H1 (cell line): ENCODE measurements at regions not wholly inside any gene's neighbourhood (a gene's known extent, or its start where the extent isn't known, plus 50 kb on each side); places are given as distances from the start of the nearest gene placed in this dataset.

Experiments
- CTCF ChIA-PET: fragments of 300-600 bp; sonication (Branson Sonifier 250); formaldehyde crosslinking; loops from one replicate; lab custom pipeline; 2021; ENCODE audit not compliant: partially characterized antibody; lab: Charles Lee
- POLR2A ChIA-PET: fragments of 300-600 bp; sonication (Branson Sonifier 250); formaldehyde crosslinking; loops from one replicate; lab custom pipeline; 2021; ENCODE audit warnings: inconsistent platforms; ENCODE audit not compliant: partially characterized antibody; lab: Charles Lee
- DNase-seq, 2 experiments: peaks; one replicate each; pipeline versions ENCODE4 v3.0.0 to v3.0.0-alpha.2; 2010 to 2022; ENCODE audit warnings: low spot score in 2 of 2, low read depth in 1 of 2, mixed read lengths in 1 of 2
- FAIRE-seq: peaks from 2 replicates; lab custom pipeline; 2011; peaks lifted over from hg19 to GRCh38; lab: Jason Lieb, UNC
- H2AFZ ChIP-seq: 2 replicates; pipeline ENCODE4 v1.8.1; 2012; ENCODE audit warnings: low read length, inconsistent platforms
- H2AK5ac ChIP-seq: 2 replicates; pipeline ENCODE4 v1.6.1; 2013; ENCODE audit warnings: low read depth, low read length
- H2BK120ac ChIP-seq: replicated peaks from 2 replicates; pipeline ENCODE3; 2013; ENCODE audit warnings: low read depth, low read length, inconsistent platforms
- H2BK12ac ChIP-seq: 2 replicates; pipeline ENCODE4 v1.6.1; 2013; ENCODE audit warnings: low read depth, low read length
- H2BK15ac ChIP-seq: 2 replicates; pipeline ENCODE4 v1.6.1; 2013; ENCODE audit warnings: low read length
- H2BK20ac ChIP-seq: 2 replicates; pipeline ENCODE4 v1.6.1; 2013; ENCODE audit warnings: low read length
- H2BK5ac ChIP-seq: 2 replicates; pipeline ENCODE4 v1.6.1; 2013; ENCODE audit warnings: low read depth, low read length
- H3K14ac ChIP-seq: 2 replicates; pipeline ENCODE4 v1.6.1; 2013; ENCODE audit warnings: inconsistent platforms; ENCODE audit not compliant: insufficient read length
- H3K18ac ChIP-seq: 2 replicates; pipeline ENCODE4 v1.6.1; 2013; ENCODE audit warnings: low read length; ENCODE audit errors: extremely low read depth
- H3K23ac ChIP-seq: 2 replicates; pipeline ENCODE4 v1.6.1; 2013; ENCODE audit warnings: inconsistent platforms; ENCODE audit not compliant: insufficient read length
- H3K23me2 ChIP-seq: 2 replicates; pipeline ENCODE4 v1.6.1; 2013; ENCODE audit warnings: low read depth, low read length
- H3K27ac ChIP-seq: 2 replicates; pipeline ENCODE4 v1.6.1; 2011; ENCODE audit warnings: low read depth, low read length, inconsistent platforms
- H3K27me3 ChIP-seq, 4 experiments: replicated peaks in 1 of 4; 1 replicate in 1 of 4; 2 replicates in 3 of 4; pipeline versions ENCODE4 v1.6.1 to v1.8.1; 2011 to 2013; ENCODE audit warnings: low read length in 3 of 4, mild to moderate bottlenecking in 3 of 4, inconsistent platforms in 2 of 4, mixed read lengths in 2 of 4, moderate library complexity in 1 of 4; ENCODE audit not compliant: control insufficient read depth in 3 of 4, insufficient read depth in 3 of 4; ENCODE audit errors: extremely low read depth in 1 of 4
- H3K36me3 ChIP-seq, 4 experiments: 2 replicates each; pipeline versions ENCODE4 v1.6.1 to v1.8.1; 2011 to 2013; ENCODE audit warnings: mild to moderate bottlenecking in 4 of 4, low read length in 3 of 4, moderate library complexity in 2 of 4, control low read depth in 1 of 4, inconsistent platforms in 1 of 4; ENCODE audit not compliant: insufficient read depth in 4 of 4, control insufficient read depth in 2 of 4
- H3K4ac ChIP-seq: replicated peaks from 2 replicates; pipeline ENCODE3; 2013; ENCODE audit warnings: low read length, low read depth, mixed read lengths, inconsistent platforms; ENCODE audit not compliant: insufficient read length
- H3K4me1 ChIP-seq, 4 experiments: replicated peaks in 1 of 4; 1 replicate in 1 of 4; 2 replicates in 3 of 4; pipeline versions ENCODE4 v1.6.1 to v1.8.1; 2011 to 2013; ENCODE audit warnings: low read length in 3 of 4, inconsistent platforms in 2 of 4, mixed read lengths in 1 of 4; ENCODE audit not compliant: insufficient read depth in 4 of 4, control insufficient read depth in 3 of 4
- H3K4me2 ChIP-seq, 2 experiments: 2 replicates each; pipeline versions ENCODE4 v1.6.1 to v1.8.1; 2011 to 2013; ENCODE audit warnings: low read depth in 2 of 2, low read length in 2 of 2, control low read depth in 1 of 2, inconsistent platforms in 1 of 2, mild to moderate bottlenecking in 1 of 2; ENCODE audit not compliant: insufficient read depth in 1 of 2
- H3K4me3 ChIP-seq, 4 experiments: fragments of 200-600, 300-600 bp in 1 of 4; sonication (generic), shearing (Covaris generic), sonication (Bioruptor Twin) in 1 of 4; 2 replicates each; pipeline versions ENCODE4 v1.5.1 to v1.8.1; 2011 to 2016; ENCODE audit warnings: low read length in 4 of 4, low read depth in 3 of 4, control low read depth in 2 of 4, inconsistent platforms in 2 of 4, mild to moderate bottlenecking in 2 of 4, mixed read lengths in 1 of 4, moderate library complexity in 1 of 4; ENCODE audit not compliant: insufficient read depth in 2 of 4; ENCODE audit errors: extremely low read depth in 1 of 4
- H3K56ac ChIP-seq: replicated peaks from 2 replicates; pipeline ENCODE3; 2013; ENCODE audit warnings: low read depth, mild to moderate bottlenecking, mixed read lengths, low read length, inconsistent platforms; ENCODE audit not compliant: insufficient read length
- H3K79me1 ChIP-seq: 2 replicates; pipeline ENCODE4 v1.6.1; 2013; ENCODE audit warnings: low read depth, low read length, control low read depth
- H3K79me2 ChIP-seq, 2 experiments: 2 replicates each; pipeline versions ENCODE4 v1.6.1 to v1.8.1; 2012 to 2013; ENCODE audit warnings: low read length in 2 of 2, mild to moderate bottlenecking in 2 of 2, inconsistent platforms in 1 of 2; ENCODE audit not compliant: insufficient read depth in 2 of 2, control insufficient read depth in 1 of 2
- H3K9ac ChIP-seq, 4 experiments: replicated peaks in 1 of 4; 1 replicate in 1 of 4; 2 replicates in 3 of 4; pipeline versions ENCODE4 v1.6.1 to v1.8.1; 2011 to 2013; ENCODE audit warnings: low read depth in 3 of 4, low read length in 3 of 4, control low read depth in 2 of 4, mild to moderate bottlenecking in 2 of 4, moderate library complexity in 2 of 4, inconsistent platforms in 1 of 4; ENCODE audit errors: extremely low read depth in 1 of 4
- H3K9me3 ChIP-seq, 2 experiments: 2 replicates each; pipeline versions ENCODE4 v1.6.1 to v1.8.1; 2012 to 2013; ENCODE audit warnings: mild to moderate bottlenecking in 2 of 2, moderate library complexity in 2 of 2, control low read depth in 1 of 2, inconsistent platforms in 1 of 2, low read depth in 1 of 2, low read length in 1 of 2, mixed read lengths in 1 of 2; ENCODE audit not compliant: insufficient read depth in 2 of 2
- H4K20me1 ChIP-seq, 2 experiments: replicated peaks in 1 of 2; 2 replicates each; pipeline versions ENCODE3 to v1.8.1; 2011 to 2013; ENCODE audit warnings: inconsistent platforms in 2 of 2, low read length in 2 of 2, mild to moderate bottlenecking in 1 of 2; ENCODE audit not compliant: insufficient read depth in 2 of 2, control insufficient read depth in 1 of 2
- H4K5ac ChIP-seq: 2 replicates; pipeline ENCODE4 v1.6.1; 2013; ENCODE audit warnings: low read length, low read depth, mixed read lengths, inconsistent platforms; ENCODE audit not compliant: insufficient read length
- H4K8ac ChIP-seq: 2 replicates; pipeline ENCODE4 v1.8.0; 2013; ENCODE audit warnings: mild to moderate bottlenecking, moderate library complexity, low read length, inconsistent platforms; ENCODE audit not compliant: insufficient read depth; ENCODE audit errors: extremely low read depth
- H4K91ac ChIP-seq: replicated peaks from 2 replicates; pipeline ENCODE3; 2013; ENCODE audit warnings: low read length, mixed read lengths, inconsistent platforms; ENCODE audit not compliant: insufficient read length
- GABPA ChIP-seq: IDR thresholded peaks from 2 replicates; pipeline ENCODE4 v1.6.1; 2011; ENCODE audit warnings: mild to moderate bottlenecking, low read length, moderate library complexity, borderline replicate concordance; ENCODE audit not compliant: insufficient read depth
- KDM5A ChIP-seq: fragments of 200-600 bp; IDR thresholded peaks from 2 replicates; pipeline ENCODE4 v1.7.1; 2012; ENCODE audit warnings: mild to moderate bottlenecking, low read length, inconsistent platforms, mixed read lengths
- MAFK ChIP-seq: IDR thresholded peaks from 2 replicates; pipeline ENCODE4 v1.6.1; 2012; ENCODE audit warnings: low read depth, mild to moderate bottlenecking, improper control_type of control experiment, low read length
- POU5F1 ChIP-seq: IDR thresholded peaks from 2 replicates; pipeline ENCODE4 v1.6.1; 2011; ENCODE audit warnings: low read depth, mild to moderate bottlenecking, low read length, moderate library complexity
- RAD21 ChIP-seq, 2 experiments: IDR thresholded peaks in 1 of 2; conservative IDR thresholded peaks in 1 of 2; 2 replicates each; pipeline ENCODE4 v1.6.1; 2011; ENCODE audit warnings: low read depth in 2 of 2, low read length in 2 of 2, improper control_type of control experiment in 1 of 2, inconsistent platforms in 1 of 2, mild to moderate bottlenecking in 1 of 2, moderate library complexity in 1 of 2
- SP2 ChIP-seq: IDR thresholded peaks from 2 replicates; pipeline ENCODE4 v1.6.1; 2012; ENCODE audit warnings: mild to moderate bottlenecking, low read length, inconsistent platforms
- SRF ChIP-seq: IDR thresholded peaks from 2 replicates; pipeline ENCODE4 v1.6.1; 2011; ENCODE audit warnings: mild to moderate bottlenecking, low read depth, low read length, moderate library complexity
- TEAD4 ChIP-seq: IDR thresholded peaks from 2 replicates; pipeline ENCODE4 v1.6.1; 2012; ENCODE audit warnings: low read depth, low read length, inconsistent platforms, mixed read lengths
- WGBS, 2 experiments: shearing (Covaris generic) in 1 of 2; methylation state at CpG; one replicate each; pipeline versions ENCODE4 v1.1.6 to v1.1.7; 2013 to 2015; ENCODE audit warnings: low lambda C conversion rate in 2 of 2, mixed read lengths in 2 of 2, inconsistent platforms in 1 of 2, low coverage in 1 of 2, missing lambda C conversion rate in 1 of 2; ENCODE audit not compliant: insufficient replicate concordance in 2 of 2, insufficient coverage in 1 of 2, insufficient read length in 1 of 2; ENCODE audit errors: extremely low coverage in 1 of 2, missing lambda C conversion rate in 1 of 2; 5-methylcytosine and 5-hydroxymethylcytosine counted together
- TF ChIP-seq, protein P1 (sequence below): IDR thresholded peaks from 2 replicates; pipeline ENCODE4 v1.6.1; 2011; ENCODE audit warnings: low read length, improper control_type of control experiment

GRCh38 chr1:191674626-191675179 lies 483.6 kb upstream of the RGS18 start:
- H4K5ac ChIP-seq = no peak overlapping the region
- TF ChIP-seq SP2 = no peak
- no peak for TF ChIP-seq KDM5A
- TF ChIP-seq MAFK = no peak
- TF ChIP-seq SRF = no peak
- TF ChIP-seq TEAD4 = no peak
- no peak for TF ChIP-seq GABPA
- TF ChIP-seq, protein P1, sequence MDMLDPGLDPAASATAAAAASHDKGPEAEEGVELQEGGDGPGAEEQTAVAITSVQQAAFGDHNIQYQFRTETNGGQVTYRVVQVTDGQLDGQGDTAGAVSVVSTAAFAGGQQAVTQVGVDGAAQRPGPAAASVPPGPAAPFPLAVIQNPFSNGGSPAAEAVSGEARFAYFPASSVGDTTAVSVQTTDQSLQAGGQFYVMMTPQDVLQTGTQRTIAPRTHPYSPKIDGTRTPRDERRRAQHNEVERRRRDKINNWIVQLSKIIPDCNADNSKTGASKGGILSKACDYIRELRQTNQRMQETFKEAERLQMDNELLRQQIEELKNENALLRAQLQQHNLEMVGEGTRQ = no peak
- no peak for TF ChIP-seq RAD21 (IDR thresholded peaks at IDR 0.05 in 1 of 2, conservative IDR thresholded peaks at IDR 0.05 in 1 of 2; ENCODE audit: low read depth in 2 of 2, low read length in 2 of 2)
- TF ChIP-seq POU5F1 = no peak
- H3K27me3 ChIP-seq = no peaks in the 10 kb centered on the region
- 46% methylated on average over 1 of the region's 1 CpG; no CpG with 5 or more reads in 1 of the 2 experiments for WGBS, 2 experiments
- H3K18ac ChIP-seq = no peak overlapping the region
- ChIA-PET POLR2A (no interaction called here), CTCF (interaction anchor here (0.6 kb wide), 1 partner anchor 1429 kb away, joined by 4 read pairs; no protein-coding TSS in a partner anchor)
- H2BK12ac ChIP-seq = no peak overlapping the region
- no peaks in the 10 kb centered on the region for H3K79me1 ChIP-seq
- H2BK120ac ChIP-seq = no peak overlapping the region
- H3K79me2 ChIP-seq = no peaks in the 10 kb centered on the region
- H3K27ac ChIP-seq = no peak overlapping the region
- no peak overlapping the region for H3K4me2 ChIP-seq
- H3K23me2 ChIP-seq = no peaks in the 10 kb centered on the region
- H2BK5ac ChIP-seq = no peak overlapping the region
- H2AK5ac ChIP-seq = no peak overlapping the region
- H3K56ac ChIP-seq = no peak overlapping the region
- no peak overlapping the region for H3K4me3 ChIP-seq
- H4K8ac ChIP-seq = no peak overlapping the region
- H3K14ac ChIP-seq = no peak overlapping the region
- H3K4me1 ChIP-seq = no peaks in the 10 kb centered on the region
- no peak overlapping the region for H2BK20ac ChIP-seq
- no peaks in the 10 kb centered on the region for H4K20me1 ChIP-seq
- no peak overlapping the region for H2BK15ac ChIP-seq
- no peaks in the 10 kb centered on the region for H3K36me3 ChIP-seq
- FAIRE-seq (no peak), DNase-seq (no peak)
- no peak overlapping the region for H4K91ac ChIP-seq
- no peak overlapping the region for H3K4ac ChIP-seq
- H3K9me3 ChIP-seq = no peaks in the 10 kb centered on the region
- no peak overlapping the region for H2AFZ ChIP-seq
- H3K9ac ChIP-seq = no peak overlapping the region
- no peak overlapping the region for H3K23ac ChIP-seq
